Gastroesophageal sphincter (tissue), 4 donors: ENCODE measurements at regions not wholly inside any gene's neighbourhood (a gene's known extent, or its start where the extent isn't known, plus 50 kb on each side); places are given as distances from the start of the nearest gene placed in this dataset.

Experiments used
- ATAC-seq: fragments of 150-250 bp; one replicate; pipeline ENCODE4 v1.9.1; 2016; ENCODE audit warnings: mild to moderate bottlenecking, moderate library complexity
- H3K27ac ChIP-seq, 4 donors: fragments of 200-600 bp; sonication (generic) in 3 of 4; 1 replicate in 3 of 4; 2 replicates in 1 of 4; pipeline ENCODE4 v1.5.1; 2016 to 2019
- H3K27me3 ChIP-seq: fragments of 200-600 bp; sonication (generic); one replicate; pipeline ENCODE4 v1.5.1; 2019
- H3K36me3 ChIP-seq, 2 donors: fragments of 200-600 bp; sonication (generic); one replicate each; pipeline ENCODE4 v1.5.1; 2019; ENCODE audit warnings: control low read depth in 1 of 2
- H3K4me1 ChIP-seq, 3 donors: fragments of 200-600 bp; sonication (generic); 1 replicate in 2 of 3; 2 replicates in 1 of 3; pipeline ENCODE4 v1.5.1; 2016 to 2019; ENCODE audit warnings: control low read depth in 2 of 3
- H3K4me3 ChIP-seq, 2 donors: fragments of 200-600 bp; sonication (generic); one replicate each; pipeline ENCODE4 v1.5.1; 2019; ENCODE audit warnings: mild to moderate bottlenecking in 1 of 2, moderate library complexity in 1 of 2
- H3K9me3 ChIP-seq, 3 donors: fragments of 200-600 bp; sonication (generic); one replicate each; pipeline ENCODE4 v1.5.1; 2017 to 2019; ENCODE audit warnings: control low read depth in 2 of 3
- CTCF ChIP-seq, 4 experiments: fragments of 200-600 bp in 2 of 4; fragments of 450-650 bp in 2 of 4; sonication (generic) in 1 of 4; IDR thresholded peaks; one replicate each; pipeline ENCODE4 v1.5.1; 2017 to 2019; ENCODE audit warnings: antibody characterized with exemption in 4 of 4, mild to moderate bottlenecking in 2 of 4, moderate library complexity in 2 of 4
- EP300 ChIP-seq: sonication (generic); formaldehyde crosslinking; IDR thresholded peaks from one replicate; pipeline ENCODE4 v1.6.1; 2017; ENCODE audit warnings: antibody characterized with exemption, mild to moderate bottlenecking
- POLR2A ChIP-seq, 2 donors: fragments of 450-650 bp; IDR thresholded peaks; one replicate each; pipeline ENCODE4 v1.6.1; 2017; ENCODE audit warnings: antibody characterized with exemption in 2 of 2, mild to moderate bottlenecking in 2 of 2, moderate library complexity in 1 of 2
- POLR2AphosphoS5 ChIP-seq: sonication (generic); formaldehyde crosslinking; IDR thresholded peaks from one replicate; pipeline ENCODE4 v1.6.1; 2017; ENCODE audit warnings: antibody characterized with exemption
- WGBS, 2 donors: methylation state at CpG; one replicate each; pipeline ENCODE4 v1.1.5; 2018; ENCODE audit warnings: low coverage in 1 of 2; 5-methylcytosine and 5-hydroxymethylcytosine counted together

GRCh38 chr5:176719113-176719739 lies 71.9 kb downstream of the TSPAN17 start:
- H3K27ac ChIP-seq: no peak overlapping the region
- TF ChIP-seq POLR2A (IDR thresholded peaks at IDR 0.05): no peak
- TF ChIP-seq CTCF (IDR thresholded peaks at IDR 0.05): no peak
- TF ChIP-seq EP300: no peak
- no peak for TF ChIP-seq POLR2AphosphoS5
- H3K9me3 ChIP-seq: peaks cover 0 to 12% (median 0%) of the 10 kb centered on the region in 3 donors
- 36% methylated on average over 10 to 14 of the region's 14 CpGs for WGBS, 2 donors
- H3K4me3 ChIP-seq: no peak overlapping the region
- H3K36me3 ChIP-seq: no peaks in the 10 kb centered on the region
- no peak for ATAC-seq
- H3K4me1 ChIP-seq: no peaks in the 10 kb centered on the region
- H3K27me3 ChIP-seq: peaks cover 71% of the 10 kb centered on the region

DNA sequence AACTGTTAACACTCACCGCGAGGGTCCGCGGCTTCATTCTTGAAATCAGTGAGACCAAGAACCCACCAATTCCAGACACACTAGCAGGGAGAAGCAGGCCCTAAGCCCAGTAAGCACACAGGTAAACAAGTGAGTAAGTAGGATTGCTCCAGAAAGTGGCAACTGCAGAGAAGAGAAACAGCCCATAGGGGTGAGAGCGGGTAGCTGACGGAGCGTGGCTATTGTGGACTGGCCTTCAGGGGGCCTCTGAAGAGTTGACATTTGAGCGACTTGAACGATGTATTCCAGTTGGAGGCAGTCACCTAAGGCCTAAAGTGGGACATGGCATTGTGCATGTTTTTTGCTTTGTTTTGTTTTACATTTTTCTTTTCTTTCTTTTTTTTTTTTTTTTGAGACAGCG lies 74.2 kb downstream of the TSPAN17 start:
- H3K9me3 ChIP-seq: no peaks in the 10 kb centered on the region
- H3K4me1 ChIP-seq: no peaks in the 10 kb centered on the region
- peaks cover 80% of the 10 kb centered on the region for H3K27me3 ChIP-seq
- H3K36me3 ChIP-seq: no peaks in the 10 kb centered on the region
- 86 to 100% methylated on average over 1 to 10 of the region's 10 CpGs for WGBS, 2 donors
- H3K4me3 ChIP-seq: no peak overlapping the region
- TF ChIP-seq CTCF (IDR thresholded peaks at IDR 0.05) (no peak), EP300 (no peak), POLR2A (IDR thresholded peaks at IDR 0.05) (no peak), POLR2AphosphoS5 (no peak)
- H3K27ac ChIP-seq: no peak overlapping the region
- ATAC-seq: no peak

DNA sequence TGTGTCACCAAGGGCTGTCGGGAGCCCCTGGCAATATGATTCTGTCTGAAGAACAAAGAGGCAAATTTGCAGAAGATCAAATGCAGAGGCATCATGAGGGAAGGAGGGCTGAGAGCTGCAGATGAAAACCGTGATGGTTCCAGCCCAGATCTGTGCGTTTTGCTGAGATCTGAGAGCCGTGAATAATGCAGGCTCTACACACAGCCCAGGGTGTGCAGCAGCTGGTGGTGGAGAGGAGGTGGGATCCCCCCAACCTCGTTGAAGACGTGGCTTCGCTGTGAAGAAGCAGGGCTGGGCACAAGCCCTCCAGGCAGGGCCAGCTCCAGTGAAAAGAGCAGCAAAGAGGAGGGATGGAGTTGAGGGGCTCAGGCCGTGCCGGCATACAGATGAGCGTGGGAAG lies 75.5 kb downstream of the TSPAN17 start:
- Histone ChIP-seq H3K27me3 (peaks cover 80% of the 10 kb centered on the region), H3K27ac (no peak overlapping the region), H3K36me3 (no peaks in the 10 kb centered on the region), H3K4me1 (no peaks in the 10 kb centered on the region), H3K4me3 (no peak overlapping the region), H3K9me3 (no peaks in the 10 kb centered on the region)
- TF ChIP-seq CTCF (IDR thresholded peaks at IDR 0.05) (no peak), POLR2A (IDR thresholded peaks at IDR 0.05) (no peak), EP300 (no peak), POLR2AphosphoS5 (no peak)
- WGBS, 2 donors: 22 to 26% methylated on average over 3 to 6 of the region's 10 CpGs
- ATAC-seq: no peak

- peaks cover 80% of the 10 kb centered on the region for H3K27me3 ChIP-seq
- H3K36me3 ChIP-seq: no peaks in the 10 kb centered on the region
- 39 to 70% methylated on average over 2 of the region's 3 CpGs for WGBS, 2 donors
- no peaks in the 10 kb centered on the region for H3K9me3 ChIP-seq
- no peak for ATAC-seq
- no peak overlapping the region for H3K4me3 ChIP-seq
- no peaks in the 10 kb centered on the region for H3K4me1 ChIP-seq
- no peak overlapping the region for H3K27ac ChIP-seq
- no peak for TF ChIP-seq EP300
These were observed 76.2 kb downstream of the TSPAN17 start for GRCh38 chr5:176723440-176723839.

DNA sequence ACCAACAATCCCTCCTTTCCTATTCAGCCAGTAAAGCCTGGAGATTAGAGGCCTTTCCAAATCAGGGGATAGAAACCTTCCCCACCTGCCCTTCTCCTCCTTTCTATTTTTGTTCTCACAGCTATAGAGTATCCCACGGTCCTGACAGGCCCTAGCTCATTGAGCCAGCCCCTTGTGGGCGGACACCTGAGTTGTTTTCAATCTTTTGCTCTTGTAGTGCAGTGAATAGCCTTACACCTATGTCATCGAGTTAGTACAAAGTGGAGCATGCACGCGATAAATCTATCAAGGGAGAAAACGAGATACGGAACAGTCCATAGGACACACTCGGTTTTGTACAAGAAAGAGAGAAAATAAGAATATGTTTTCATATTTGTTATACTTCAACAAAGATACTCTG lies 77.2 kb downstream of the TSPAN17 start:
- no peaks in the 10 kb centered on the region for H3K36me3 ChIP-seq
- H3K27ac ChIP-seq: no peak overlapping the region
- no peak for TF ChIP-seq CTCF (IDR thresholded peaks at IDR 0.05)
- TF ChIP-seq POLR2AphosphoS5: no peak
- TF ChIP-seq POLR2A (IDR thresholded peaks at IDR 0.05): no peak
- TF ChIP-seq EP300: no peak
- H3K4me1 ChIP-seq: no peaks in the 10 kb centered on the region
- 58 to 93% methylated on average over 3 to 8 of the region's 8 CpGs for WGBS, 2 donors
- H3K9me3 ChIP-seq: no peaks in the 10 kb centered on the region
- H3K27me3 ChIP-seq: peaks cover 90% of the 10 kb centered on the region
- H3K4me3 ChIP-seq: no peak overlapping the region
- ATAC-seq: no peak
